ENCODE measurements at regions not wholly inside any gene's neighbourhood (a gene's known extent, or its start where the extent isn't known, plus 50 kb on each side); places are given as distances from the start of the nearest gene placed in this dataset.

GRCh38 chr7:119623427-119623826 is 649.5 kb upstream of the KCND2 start:
- TF ChIP-seq ISL1 (CRISPR knock-in tag; IDR thresholded peaks at IDR 0.05): no peak
- TF ChIP-seq ZNF565 (CRISPR knock-in tag; conservative IDR thresholded peaks at IDR 0.05; ENCODE audit: low read depth): no peak
- TF ChIP-seq PPARA (CRISPR knock-in tag; IDR thresholded peaks at IDR 0.05; ENCODE audit: borderline replicate concordance): no peak
- no peak for TF ChIP-seq RARB (CRISPR knock-in tag; IDR thresholded peaks at IDR 0.05)
- TF ChIP-seq CREB5 (CRISPR knock-in tag; IDR thresholded peaks at IDR 0.05; ENCODE audit: low read depth): no peak
- TF ChIP-seq ARNTL (CRISPR knock-in tag; IDR thresholded peaks at IDR 0.05; ENCODE audit: borderline replicate concordance, low read depth): no peak
- no peak for TF ChIP-seq ZNF8 (CRISPR knock-in tag; IDR thresholded peaks at IDR 0.05)
- no peak for TF ChIP-seq CSDC2 (CRISPR knock-in tag; IDR thresholded peaks at IDR 0.05)
- no peak for TF ChIP-seq GLIS3 (CRISPR knock-in tag; IDR thresholded peaks at IDR 0.05)
- no peak for TF ChIP-seq CSRNP3 (CRISPR knock-in tag; IDR thresholded peaks at IDR 0.05)
- TF ChIP-seq SNAI2 (CRISPR knock-in tag; IDR thresholded peaks at IDR 0.05): no peak
- TF ChIP-seq PATZ1 (CRISPR knock-in tag; IDR thresholded peaks at IDR 0.05; ENCODE audit: borderline replicate concordance): no peak

Measured in SK-N-SH treated with all-trans-retinoic acid at 6 μM for 48 hours (cell line).